ENCODE measurements at regions not wholly inside any gene's neighbourhood (a gene's known extent, or its start where the extent isn't known, plus 50 kb on each side); places are given as distances from the start of the nearest gene placed in this dataset.

DNA sequence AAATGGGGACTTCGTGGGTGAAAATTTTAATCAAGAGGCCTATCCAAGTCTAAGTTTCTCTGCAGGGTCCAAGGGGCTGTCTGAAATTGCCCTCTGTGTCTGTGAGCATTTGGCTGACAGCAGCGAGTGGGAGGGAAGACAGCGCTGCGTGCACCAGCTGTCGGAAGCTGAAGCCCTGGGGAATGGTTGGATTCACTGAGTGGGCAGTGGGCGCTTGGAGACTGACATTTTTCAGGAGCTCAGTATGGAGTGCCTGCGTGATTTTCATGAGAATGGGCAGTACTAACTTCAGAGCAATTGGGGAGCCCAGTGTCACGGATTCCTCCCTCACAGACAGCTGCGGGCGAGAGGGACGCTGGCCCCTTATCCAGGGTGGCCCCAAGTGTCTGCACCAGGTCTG, 388.8 kb upstream of the B3GAT1 start:
- no peak for DNase-seq (ENCODE audit: low read depth in 3 of 3)

DNA sequence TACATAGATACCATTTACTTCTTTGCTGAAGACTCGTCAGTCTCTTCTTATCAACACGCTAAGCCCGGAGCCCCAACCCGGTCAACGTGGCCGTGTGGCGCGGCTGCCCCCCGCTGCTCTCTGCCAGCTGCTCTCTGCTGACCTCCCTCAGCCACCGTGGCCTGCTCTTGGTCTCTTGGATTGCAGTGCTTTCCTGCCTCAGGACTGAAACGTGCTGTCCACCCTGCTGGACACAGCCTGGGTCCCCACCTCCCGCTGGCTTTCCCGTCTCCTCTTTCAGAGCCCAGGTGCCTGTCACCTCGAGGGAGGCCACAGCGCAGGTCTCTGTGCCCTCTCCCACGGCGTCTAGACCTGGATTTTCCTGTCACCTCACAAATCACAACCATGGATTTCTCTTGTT, 388.1 kb upstream of the B3GAT1 start:
- DNase-seq (ENCODE audit: low read depth in 3 of 3): no peak

GRCh38 chr11:134799386-134799785, 387.3 kb upstream of the B3GAT1 start:
- no peak for DNase-seq (ENCODE audit: low read depth in 3 of 3)

DNA sequence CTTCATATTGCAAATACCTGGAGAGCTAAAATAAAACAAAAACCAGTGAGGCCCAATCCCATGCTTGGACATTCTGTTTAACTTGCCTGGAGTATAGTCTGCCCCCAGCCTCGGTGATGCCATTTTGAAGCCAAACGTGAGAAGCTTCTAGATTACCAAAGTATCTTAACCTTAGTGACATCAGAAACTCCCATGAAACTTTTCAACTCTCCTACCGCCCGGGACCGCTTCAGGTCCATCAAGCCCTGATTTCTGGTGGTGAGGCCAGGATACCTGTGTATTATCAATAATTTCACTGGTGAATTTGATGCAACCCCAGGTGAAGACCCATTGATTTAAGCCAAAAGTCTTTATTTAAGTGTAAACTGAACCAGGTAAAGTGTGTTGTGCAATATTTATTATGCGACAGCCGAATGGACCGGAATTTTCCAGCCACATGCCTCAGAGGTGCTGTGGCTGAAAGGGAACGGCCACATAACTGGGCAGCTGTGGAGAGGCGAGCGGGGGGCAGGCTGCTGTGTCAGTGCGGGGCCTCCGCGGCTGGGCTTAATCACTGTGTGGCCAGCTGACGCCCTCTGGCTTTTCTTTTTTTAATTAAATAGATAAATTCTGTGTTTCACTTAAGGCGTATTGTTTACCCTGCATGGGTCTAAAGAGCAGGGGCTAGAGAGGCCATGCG, 385.5 kb upstream of the B3GAT1 start:
- DNase-seq (ENCODE audit: low read depth in 3 of 3): no peak

DNA sequence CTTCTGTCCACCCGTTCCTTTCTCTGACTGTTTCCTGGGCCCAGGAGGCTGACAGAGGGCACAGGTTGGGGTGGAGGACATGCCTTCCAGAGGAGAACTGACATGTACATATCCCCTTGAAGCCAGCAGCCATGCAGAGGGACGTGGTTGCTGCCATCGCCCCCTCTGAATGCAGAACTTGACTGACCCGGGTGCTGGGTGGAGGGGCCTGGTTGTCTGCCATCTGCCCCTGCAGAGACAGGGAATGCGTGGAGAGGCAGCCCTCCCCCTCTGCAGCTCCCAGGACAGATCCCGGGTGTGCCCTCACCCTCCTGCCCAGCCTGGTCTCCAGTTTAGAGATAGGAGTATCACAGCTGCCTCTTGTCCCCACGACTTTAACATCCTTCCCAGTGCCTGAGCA, 383.0 kb upstream of the B3GAT1 start:
- DNase-seq (ENCODE audit: low read depth in 3 of 3): no peak

- no peak for DNase-seq (ENCODE audit: low read depth in 3 of 3)
Observed at GRCh38 chr11:134794192-134794591, 382.1 kb upstream of the B3GAT1 start.

DNA sequence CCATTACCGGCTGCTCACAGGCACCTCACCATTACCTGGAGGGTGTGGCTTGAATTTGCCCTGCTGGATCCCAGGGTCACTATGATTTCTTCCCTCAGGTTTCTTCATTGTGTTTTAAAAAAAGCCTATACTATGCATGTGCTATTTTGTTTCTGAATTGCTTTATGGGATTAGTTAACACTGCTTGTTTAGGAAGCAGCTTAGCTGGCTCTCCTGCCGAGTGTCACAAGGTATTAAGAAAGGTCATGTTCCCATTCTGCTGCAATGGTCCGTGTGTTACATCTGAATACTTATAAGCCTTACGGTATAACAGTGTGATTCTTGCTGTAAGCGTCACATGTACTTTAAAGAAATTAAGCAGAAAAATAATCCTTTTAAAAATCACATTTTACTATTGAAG, 380.6 kb upstream of the B3GAT1 start:
- no peak for DNase-seq (ENCODE audit: low read depth in 3 of 3)

DNA sequence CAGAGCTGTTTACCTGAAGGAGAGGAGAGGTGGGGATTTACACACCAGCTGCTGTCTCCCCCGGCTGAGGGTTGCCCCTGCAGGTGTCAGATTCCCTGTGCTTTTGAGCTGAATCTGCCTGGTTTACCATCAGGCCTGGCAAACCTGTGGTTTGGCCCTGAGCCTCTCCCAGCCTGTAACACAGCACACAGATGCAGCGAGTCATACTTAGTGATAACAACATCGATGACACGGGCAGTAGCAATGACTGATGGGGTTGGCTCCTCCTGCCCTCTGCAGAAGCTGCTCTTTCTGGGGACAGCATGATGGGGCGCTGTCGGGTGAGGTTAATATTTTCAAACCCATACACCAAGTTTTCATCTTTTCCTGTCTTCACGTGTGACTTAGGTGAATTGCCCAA, 380.0 kb upstream of the B3GAT1 start:
- DNase-seq (ENCODE audit: low read depth in 3 of 3): no peak

DNA sequence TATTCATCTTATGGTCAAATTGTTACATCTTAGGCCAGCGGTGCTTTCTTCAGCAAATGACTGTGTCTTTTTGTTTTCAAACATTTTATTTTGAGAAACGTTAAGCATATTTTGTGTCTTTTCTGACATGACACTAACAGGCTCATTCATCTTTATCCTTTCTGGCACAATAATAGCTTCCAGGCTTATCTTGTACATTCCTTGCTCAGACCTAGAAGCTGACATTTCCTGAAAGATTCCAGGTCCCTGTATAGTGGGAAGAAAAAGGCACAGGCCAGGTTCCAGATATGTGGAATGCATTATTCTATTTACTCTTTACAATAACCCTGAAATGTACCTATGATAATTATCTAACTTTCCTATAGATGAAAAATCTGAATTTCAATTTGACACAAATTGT, 379.1 kb upstream of the B3GAT1 start:
- no peak for DNase-seq (ENCODE audit: low read depth in 3 of 3)

DNA sequence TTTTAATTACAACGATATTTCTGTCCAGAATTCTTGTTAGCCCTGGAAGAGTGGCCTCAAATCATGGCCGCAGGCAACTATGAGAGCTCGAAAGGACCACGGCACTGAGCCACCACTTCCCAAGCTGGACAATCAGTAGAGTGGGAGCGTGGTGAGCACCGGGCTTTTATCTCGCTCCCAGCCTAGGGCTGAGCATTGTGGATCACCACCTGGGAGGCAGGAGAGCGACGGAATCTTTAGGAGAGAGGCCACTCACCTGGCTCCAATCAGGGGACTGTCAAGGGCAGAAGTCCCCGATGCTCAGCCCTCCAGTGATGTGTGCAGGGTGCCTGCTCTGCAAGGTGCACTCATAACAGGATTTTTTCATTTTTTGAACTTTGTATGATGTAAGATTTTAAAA, 377.1 kb upstream of the B3GAT1 start:
- no peak for DNase-seq (ENCODE audit: low read depth in 3 of 3)

- no peak for DNase-seq (ENCODE audit: low read depth in 3 of 3)
Observed at GRCh38 chr11:134786636-134787035, 374.6 kb upstream of the B3GAT1 start.

- no peak for DNase-seq (ENCODE audit: low read depth in 3 of 3)
Observed at GRCh38 chr11:134785660-134786284, 373.7 kb upstream of the B3GAT1 start.

- DNase-seq (ENCODE audit: low read depth in 3 of 3): no peak
Observed at GRCh38 chr11:134785059-134785458, 373.0 kb upstream of the B3GAT1 start.

DNA sequence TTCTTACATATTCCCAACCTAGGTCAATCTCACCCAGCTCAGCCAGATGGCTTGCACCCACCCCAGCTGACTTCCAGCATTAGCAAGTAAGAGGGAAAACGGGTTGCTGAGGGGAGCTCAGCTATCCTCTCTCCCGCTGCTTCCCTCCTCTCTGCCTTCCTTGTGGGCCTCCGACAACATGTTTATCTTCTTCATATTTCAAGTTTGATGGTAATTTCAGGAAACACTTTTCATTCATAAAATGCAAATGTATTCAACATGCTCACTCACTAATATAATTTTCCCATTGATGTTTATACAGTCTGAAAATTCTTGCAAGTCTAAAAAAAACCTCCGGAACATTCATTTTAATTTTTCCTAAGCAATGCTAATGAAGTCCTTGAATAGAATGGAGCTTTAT, 372.5 kb upstream of the B3GAT1 start:
- DNase-seq (ENCODE audit: low read depth in 3 of 3): no peak

DNA sequence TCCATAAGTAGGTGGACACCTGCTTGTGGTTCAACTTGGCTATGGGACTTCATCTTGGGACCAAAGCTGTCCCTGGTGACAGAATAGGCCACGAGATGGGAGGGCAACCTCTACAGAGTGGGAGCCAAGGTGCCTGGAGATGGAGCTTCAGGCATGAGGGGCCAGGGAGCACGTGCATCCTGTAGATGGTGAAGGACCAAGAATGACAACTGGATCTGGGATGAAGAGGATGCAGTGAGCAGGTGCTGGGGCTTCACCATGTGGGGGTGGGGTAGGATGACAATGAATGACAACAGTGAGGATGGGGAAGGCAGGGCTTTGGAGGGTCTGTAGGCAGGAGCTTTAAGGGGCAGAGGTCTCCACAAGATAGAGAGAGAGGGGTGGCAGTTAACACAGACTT, 372.0 kb upstream of the B3GAT1 start:
- DNase-seq (ENCODE audit: low read depth in 3 of 3): no peak

- DNase-seq (ENCODE audit: low read depth in 3 of 3): no peak
Observed at GRCh38 chr11:134783234-134783633, 371.2 kb upstream of the B3GAT1 start.

DNA sequence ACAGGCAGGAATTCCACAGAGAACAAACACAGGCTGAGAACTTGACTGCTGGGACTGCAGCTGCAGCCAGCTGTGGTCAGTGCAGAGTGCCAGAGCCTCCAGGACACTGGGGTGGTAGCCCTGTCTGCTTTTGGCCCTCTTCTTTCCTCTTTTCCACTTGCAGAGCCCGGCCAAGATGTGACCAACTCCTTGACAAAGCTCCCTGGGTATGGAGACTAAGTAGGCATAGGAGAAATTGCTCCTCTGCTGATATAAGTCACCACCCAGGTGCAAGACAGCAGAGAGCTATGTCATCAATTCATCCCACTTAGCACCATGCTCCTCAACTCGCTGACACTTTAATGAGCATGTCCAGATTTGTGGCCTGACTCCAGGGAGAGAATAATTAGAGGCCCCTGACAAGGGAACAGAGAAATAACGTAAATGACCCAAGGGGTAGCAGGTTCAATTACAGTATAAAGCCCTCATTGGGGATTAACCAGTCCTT, 369.4 kb upstream of the B3GAT1 start:
- no peak for DNase-seq (ENCODE audit: low read depth in 3 of 3)

- DNase-seq (ENCODE audit: low read depth in 3 of 3): no peak
Observed at GRCh38 chr11:134780486-134781147, 368.6 kb upstream of the B3GAT1 start.

- DNase-seq (ENCODE audit: low read depth in 3 of 3): no peak
Observed at GRCh38 chr11:134779179-134779578, 367.1 kb upstream of the B3GAT1 start.

GRCh38 chr11:134768463-134768862, 356.4 kb upstream of the B3GAT1 start:
- DNase-seq (ENCODE audit: low read depth in 3 of 3): no peak

DNA sequence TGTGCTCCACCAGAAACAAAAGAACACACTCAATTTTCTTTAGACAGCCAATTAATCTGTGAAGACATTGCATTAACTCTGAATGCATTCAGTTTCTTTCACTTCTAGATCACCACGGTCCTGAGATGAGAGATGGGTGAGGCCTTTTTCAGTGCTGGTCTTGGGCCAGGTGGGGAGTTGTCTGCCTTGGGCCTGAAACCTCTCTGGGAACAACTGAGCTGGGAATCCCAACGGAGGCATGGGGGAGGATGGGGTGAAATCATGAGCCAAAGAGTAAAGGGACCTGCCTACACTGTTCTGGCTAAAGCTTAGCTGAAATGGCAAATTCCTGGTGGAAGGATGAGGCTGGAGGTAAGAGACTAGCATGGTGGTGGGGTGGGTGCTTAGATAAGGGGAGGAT, 353.5 kb upstream of the B3GAT1 start:
- DNase-seq (ENCODE audit: low read depth in 3 of 3): no peak

DNA sequence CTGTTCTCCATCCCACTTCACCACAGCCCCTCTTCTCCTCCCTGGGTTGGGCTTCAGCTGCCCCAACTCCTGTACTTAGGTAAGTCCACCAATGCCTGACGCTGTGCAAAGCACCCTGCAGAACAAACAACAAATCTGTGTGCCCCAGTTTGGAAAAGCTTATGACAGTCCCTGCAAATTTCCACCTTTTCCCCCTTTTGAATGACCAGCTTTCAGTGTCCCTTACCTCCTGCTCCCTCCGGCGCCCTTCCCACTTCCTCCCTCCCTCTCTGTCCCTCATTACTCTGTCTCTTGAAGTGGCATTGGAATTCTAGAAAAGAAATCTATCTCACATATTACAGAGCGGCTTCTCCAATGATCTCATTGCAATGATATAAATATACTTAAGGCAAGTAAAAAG, 352.9 kb upstream of the B3GAT1 start:
- DNase-seq (ENCODE audit: low read depth in 3 of 3): no peak

- no peak for DNase-seq (ENCODE audit: low read depth in 3 of 3)
Observed at GRCh38 chr11:134764367-134764766, 352.3 kb upstream of the B3GAT1 start.

Data from stimulated activated CD4-positive, alpha-beta T cell treated with anti-CD3 and anti-CD28 coated beads, TNF-alpha, amount 100 ng/mL, for 4 hours (primary cell).